ENCODE measurements at regions not wholly inside any gene's neighbourhood (a gene's known extent, or its start where the extent isn't known, plus 50 kb on each side); places are given as distances from the start of the nearest gene placed in this dataset.

- no peak for DNase-seq
These were observed 66.9 kb upstream of the SFMBT2 start for GRCh38 chr10:7477538-7478334.

- no peak for DNase-seq
These were observed 65.1 kb upstream of the SFMBT2 start for GRCh38 chr10:7475939-7476338.

GRCh38 chr10:7475046-7475911, 64.4 kb upstream of the SFMBT2 start:
- DNase-seq: no peak

- DNase-seq: no peak
These were observed 63.6 kb upstream of the SFMBT2 start for GRCh38 chr10:7474388-7474787.

- DNase-seq: no peak
These were observed 62.6 kb upstream of the SFMBT2 start for GRCh38 chr10:7473474-7473873.

- no peak for DNase-seq
These were observed 61.0 kb upstream of the SFMBT2 start for GRCh38 chr10:7471720-7472367.

- DNase-seq: no peak
These were observed 59.5 kb upstream of the SFMBT2 start for GRCh38 chr10:7470371-7470770.

GRCh38 chr10:7467031-7467667, 56.3 kb upstream of the SFMBT2 start:
- no peak for DNase-seq

GRCh38 chr10:7464691-7465090, 53.9 kb upstream of the SFMBT2 start:
- DNase-seq: no peak
